ENCODE measurements at regions not wholly inside any gene's neighbourhood (a gene's known extent, or its start where the extent isn't known, plus 50 kb on each side); places are given as distances from the start of the nearest gene placed in this dataset.

- DNase-seq (ENCODE audit: low spot score): no peak
Measured at GRCh38 chr13:111537843-111538499, 217.5 kb downstream of the TEX29 start.

GRCh38 chr13:111539252-111539651 is 218.8 kb downstream of the TEX29 start:
- no peak for DNase-seq (ENCODE audit: low spot score)

- DNase-seq (ENCODE audit: low spot score): no peak
Measured at GRCh38 chr13:111539791-111540446, 219.5 kb downstream of the TEX29 start.

- no peak for DNase-seq (ENCODE audit: low spot score)
Measured at GRCh38 chr13:111540486-111540885, 220.0 kb downstream of the TEX29 start.

GRCh38 chr13:111541345-111541744 is 220.9 kb downstream of the TEX29 start:
- DNase-seq (ENCODE audit: low spot score): no peak

GRCh38 chr13:111541752-111542529 is 221.5 kb downstream of the TEX29 start:
- DNase-seq (ENCODE audit: low spot score): no peak

GRCh38 chr13:111542530-111543341 is 222.3 kb downstream of the TEX29 start:
- DNase-seq (ENCODE audit: low spot score): no peak

- DNase-seq (ENCODE audit: low spot score): no peak
Measured at GRCh38 chr13:111546921-111547675, 226.7 kb downstream of the TEX29 start.

GRCh38 chr13:111547726-111548273 is 227.4 kb downstream of the TEX29 start:
- no peak for DNase-seq (ENCODE audit: low spot score)

- no peak for DNase-seq (ENCODE audit: low spot score)
Measured at GRCh38 chr13:111548301-111548700, 227.9 kb downstream of the TEX29 start.

- DNase-seq (ENCODE audit: low spot score): no peak
Measured at GRCh38 chr13:111548805-111549204, 228.4 kb downstream of the TEX29 start.

GRCh38 chr13:111549464-111549863 is 229.0 kb downstream of the TEX29 start:
- no peak for DNase-seq (ENCODE audit: low spot score)

- DNase-seq (ENCODE audit: low spot score): no peak
Measured at GRCh38 chr13:111550062-111550461, 229.6 kb downstream of the TEX29 start.

- no peak for DNase-seq (ENCODE audit: low spot score)
Measured at GRCh38 chr13:111551204-111551820, 230.9 kb downstream of the TEX29 start.

- no peak for DNase-seq (ENCODE audit: low spot score)
Measured at GRCh38 chr13:111552891-111553655, 232.6 kb downstream of the TEX29 start.

- DNase-seq (ENCODE audit: low spot score): no peak
Measured at GRCh38 chr13:111554539-111555267, 234.3 kb downstream of the TEX29 start.

GRCh38 chr13:111555268-111555808 is 234.9 kb downstream of the TEX29 start:
- DNase-seq (ENCODE audit: low spot score): no peak

- no peak for DNase-seq (ENCODE audit: low spot score)
Measured at GRCh38 chr13:111555903-111556302, 235.5 kb downstream of the TEX29 start.

GRCh38 chr13:111556496-111556895 is 236.1 kb downstream of the TEX29 start:
- no peak for DNase-seq (ENCODE audit: low spot score)

All from SW480 (cell line).